Body of pancreas (tissue), 4 donors: ENCODE measurements at regions not wholly inside any gene's neighbourhood (a gene's known extent, or its start where the extent isn't known, plus 50 kb on each side); places are given as distances from the start of the nearest gene placed in this dataset.

ENCODE experiments used
- CTCF ChIP-seq, 7 experiments: fragments of 450-650 bp in 4 of 7; fragments of 200-600 bp in 3 of 7; sonication (generic) in 3 of 7; IDR thresholded peaks; one replicate each; pipeline ENCODE4 v1.5.1; 2016 to 2019; ENCODE audit warnings: antibody characterized with exemption in 7 of 7
- POLR2A ChIP-seq, 3 donors: fragments of 450-650 bp; IDR thresholded peaks; one replicate each; pipeline ENCODE4 v1.6.1; 2016; ENCODE audit warnings: antibody characterized with exemption in 3 of 3, mild to moderate bottlenecking in 2 of 3

DNA sequence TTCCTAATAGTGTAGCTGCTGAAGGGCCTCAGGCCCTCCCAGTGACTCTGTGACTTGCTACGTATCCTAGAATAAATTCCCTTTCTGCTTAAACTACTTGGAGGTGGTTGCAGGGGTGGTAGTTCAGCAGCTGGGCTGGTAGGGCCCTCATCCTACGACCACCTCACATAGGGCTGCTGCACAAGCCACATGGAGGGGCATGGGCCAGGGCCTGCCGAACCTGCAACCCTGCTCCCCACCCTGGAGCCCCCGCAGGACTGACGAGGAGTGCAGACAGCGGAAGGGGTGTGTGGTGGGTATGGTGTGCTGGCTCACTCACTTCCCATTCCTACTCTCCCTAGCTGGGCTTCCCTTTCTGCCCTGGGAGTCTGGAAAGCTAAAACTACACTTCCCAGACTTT is 56.2 kb upstream of the MLN start:
- TF ChIP-seq CTCF (IDR thresholded peaks at IDR 0.05) (no peak), POLR2A (IDR thresholded peaks at IDR 0.05) (no peak)
